ENCODE measurements at regions not wholly inside any gene's neighbourhood (a gene's known extent, or its start where the extent isn't known, plus 50 kb on each side); places are given as distances from the start of the nearest gene placed in this dataset.
"Not testable (repeated sequence)": the region's sequence is repeated elsewhere in the genome, so short reads cannot be mapped to it uniquely, and the experiment has no call there.

DNA sequence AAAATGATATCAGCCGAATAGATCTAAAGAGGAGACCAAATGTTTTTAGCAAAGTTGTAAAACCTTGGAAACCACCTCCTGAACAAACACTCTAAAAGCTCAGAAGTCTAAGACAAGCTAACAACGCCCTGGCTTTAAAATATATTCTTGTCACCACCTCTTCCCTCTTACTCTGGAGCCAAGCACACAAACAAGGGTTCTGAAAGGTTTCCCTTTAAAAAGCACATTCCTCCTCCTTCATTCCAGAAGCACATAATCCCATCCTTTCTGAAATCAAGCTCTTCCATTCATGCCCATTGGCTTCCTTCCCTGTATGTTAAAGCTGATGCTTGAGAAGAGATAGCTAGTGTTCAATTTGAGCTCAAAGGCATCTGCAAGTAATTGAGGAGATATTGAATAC lies 382.0 kb downstream of the LNPK start:
- ChIA-PET CTCF (no interaction called here), POLR2A (no interaction called here)
- Mint-ChIP-seq H3K27ac (no peak overlapping the region), H3K4me3 (no peak overlapping the region), H3K27me3 (ENCODE audit: low read depth) (no peaks in the 10 kb centered on the region), H3K4me1 (ENCODE audit: low read depth) (no peaks in the 10 kb centered on the region), H3K9me3 (ENCODE audit: insufficient read depth) (no peaks in the 10 kb centered on the region), H3K36me3 (ENCODE audit: low read depth) (no peaks in the 10 kb centered on the region)
- DNase-seq: no peak
- ATAC-seq: no peak

DNA sequence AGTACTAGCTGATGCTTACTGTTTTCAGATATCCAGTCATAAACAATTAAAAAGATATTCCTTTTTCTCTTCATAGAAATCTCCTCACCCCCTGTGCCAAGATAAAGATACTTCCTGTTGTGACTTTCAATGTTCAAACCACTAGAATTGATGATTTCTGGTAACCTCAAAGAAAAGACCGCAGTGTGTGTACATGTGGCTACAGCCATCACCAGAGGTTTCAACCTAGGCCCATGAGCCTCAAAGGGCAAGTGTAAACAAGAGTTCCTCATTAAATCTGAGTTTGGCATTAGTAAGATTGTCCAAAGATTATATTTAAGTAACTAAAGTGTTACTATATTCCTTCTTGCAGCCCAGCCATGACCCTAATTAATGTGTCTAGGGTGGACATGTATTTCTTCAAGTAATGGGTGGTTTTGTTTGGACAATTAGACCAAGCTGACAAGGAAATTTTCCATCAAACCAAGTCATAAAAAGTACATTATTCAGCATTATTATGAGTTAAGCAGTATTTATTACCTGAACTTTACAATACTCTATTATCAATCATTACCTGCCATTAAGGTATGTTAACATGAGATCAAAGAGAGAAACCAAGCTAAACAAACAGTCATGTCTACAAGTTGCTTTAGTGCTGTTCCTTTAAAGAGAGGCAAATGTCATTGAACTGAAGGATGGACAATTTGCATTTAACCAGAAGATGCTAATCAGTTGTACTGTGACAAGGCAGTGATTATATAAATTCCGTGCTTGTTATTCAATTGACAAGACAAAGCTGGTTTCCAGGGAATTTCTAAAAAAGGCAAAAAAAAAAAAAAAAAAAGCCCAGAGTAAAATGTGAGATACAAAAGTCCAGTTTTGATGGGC lies 382.7 kb downstream of the LNPK start:
- H3K9me3 Mint-ChIP-seq (ENCODE audit: insufficient read depth): no peaks in the 10 kb centered on the region
- no peak for ATAC-seq
- ChIA-PET CTCF (no interaction called here), POLR2A (no interaction called here)
- DNase-seq: no peak
- no peak overlapping the region for H3K4me3 Mint-ChIP-seq
- no peaks in the 10 kb centered on the region for H3K36me3 Mint-ChIP-seq (ENCODE audit: low read depth)
- H3K27ac Mint-ChIP-seq: no peak overlapping the region
- no peaks in the 10 kb centered on the region for H3K4me1 Mint-ChIP-seq (ENCODE audit: low read depth)
- H3K27me3 Mint-ChIP-seq (ENCODE audit: low read depth): no peaks in the 10 kb centered on the region

DNA sequence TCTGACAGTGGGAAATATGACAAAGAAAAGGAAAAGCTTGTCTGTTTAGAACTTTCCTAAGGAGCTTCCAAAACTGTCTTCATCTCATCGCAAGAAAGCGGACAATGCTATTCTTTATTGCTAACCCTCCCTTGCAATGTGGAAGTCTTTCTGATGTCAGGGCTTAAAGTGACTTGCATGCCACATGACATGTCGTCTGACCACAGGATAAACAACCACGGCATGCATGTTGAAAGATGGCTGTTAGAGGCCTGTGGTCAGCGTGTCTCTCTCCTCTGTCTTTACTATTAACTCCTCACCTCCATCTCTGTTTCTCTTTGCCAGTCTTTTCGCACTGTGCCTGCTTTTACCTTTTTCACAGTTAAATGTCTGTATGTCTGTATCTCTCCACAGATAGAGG lies 389.8 kb downstream of the LNPK start:
- Mint-ChIP-seq H3K36me3 (ENCODE audit: low read depth) (no peaks in the 10 kb centered on the region), H3K27ac (no peak overlapping the region), H3K27me3 (ENCODE audit: low read depth) (no peaks in the 10 kb centered on the region), H3K4me1 (ENCODE audit: low read depth) (no peaks in the 10 kb centered on the region), H3K9me3 (ENCODE audit: insufficient read depth) (no peaks in the 10 kb centered on the region), H3K4me3 (no peak overlapping the region)
- ChIA-PET CTCF (no interaction called here), POLR2A (no interaction called here)
- DNase-seq (no peak), ATAC-seq (no peak)

DNA sequence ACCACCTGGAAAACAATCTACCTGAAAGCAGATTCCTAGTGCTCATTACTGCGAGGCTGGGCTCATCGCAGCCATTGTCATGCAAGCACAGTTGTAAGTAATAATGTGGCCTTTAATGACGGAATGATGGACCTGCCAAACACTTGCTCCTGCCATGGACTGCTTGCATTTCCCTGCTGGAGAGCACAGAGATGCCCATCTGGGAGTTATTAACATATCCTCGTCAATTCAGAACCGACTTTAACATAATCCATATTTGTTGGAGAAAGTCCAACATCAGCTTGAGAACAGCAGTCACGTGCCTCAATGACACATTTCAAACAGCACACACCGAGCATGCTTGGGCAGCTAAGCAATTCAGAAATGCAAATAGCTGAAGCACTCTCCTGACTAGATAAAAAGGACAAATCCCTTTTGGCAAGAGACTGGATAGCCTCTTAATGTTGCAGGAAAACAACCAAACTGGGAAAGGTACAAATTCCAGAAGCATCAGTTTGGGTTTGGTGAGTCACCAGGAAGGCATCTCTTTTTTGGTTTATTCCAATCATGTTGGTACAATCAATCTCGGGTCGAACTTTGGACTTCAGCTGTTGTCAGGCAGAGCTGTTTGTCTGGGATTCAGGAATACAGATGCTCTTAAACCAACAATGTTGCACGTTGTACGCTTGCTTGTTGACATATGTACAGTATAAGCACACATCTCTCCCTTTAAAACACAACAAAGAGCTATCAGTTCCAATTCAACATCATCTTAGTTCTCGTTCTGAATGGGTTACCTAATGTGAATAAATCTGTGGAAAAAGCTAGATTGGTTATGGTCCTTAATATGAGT lies 395.8 kb downstream of the LNPK start:
- Mint-ChIP-seq H3K36me3 (ENCODE audit: low read depth) (no peaks in the 10 kb centered on the region), H3K27ac (no peak overlapping the region), H3K4me1 (ENCODE audit: low read depth) (no peaks in the 10 kb centered on the region), H3K4me3 (no peak overlapping the region), H3K27me3 (ENCODE audit: low read depth) (no peaks in the 10 kb centered on the region), H3K9me3 (ENCODE audit: insufficient read depth) (no peaks in the 10 kb centered on the region)
- CTCF ChIA-PET: no interaction called here
- POLR2A ChIA-PET: no interaction called here
- ATAC-seq: no peak
- no peak for DNase-seq

DNA sequence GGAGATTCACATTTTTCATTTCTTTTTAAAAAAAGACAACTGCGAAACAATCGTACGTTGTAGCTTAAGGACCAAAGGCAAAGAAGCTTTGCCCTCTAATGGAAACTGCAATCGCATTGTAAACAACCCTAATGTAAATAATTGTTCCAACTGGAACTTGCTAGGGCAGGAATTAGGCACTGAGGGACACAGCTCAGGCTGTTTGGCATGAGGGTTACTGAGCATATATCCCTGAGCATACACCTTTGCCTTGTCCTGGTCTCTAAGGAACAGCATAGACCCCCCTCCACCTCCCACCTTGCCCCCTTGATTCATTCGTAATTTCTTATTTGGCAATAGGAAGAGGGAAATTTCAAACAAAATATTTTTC lies 396.4 kb downstream of the LNPK start:
- no peak overlapping the region for H3K27ac Mint-ChIP-seq
- CTCF ChIA-PET: no interaction called here
- no peaks in the 10 kb centered on the region for H3K36me3 Mint-ChIP-seq (ENCODE audit: low read depth)
- no peaks in the 10 kb centered on the region for H3K27me3 Mint-ChIP-seq (ENCODE audit: low read depth)
- H3K9me3 Mint-ChIP-seq (ENCODE audit: insufficient read depth): no peaks in the 10 kb centered on the region
- POLR2A ChIA-PET: no interaction called here
- DNase-seq: no peak
- no peak overlapping the region for H3K4me3 Mint-ChIP-seq
- H3K4me1 Mint-ChIP-seq (ENCODE audit: low read depth): no peaks in the 10 kb centered on the region
- ATAC-seq: no peak

DNA sequence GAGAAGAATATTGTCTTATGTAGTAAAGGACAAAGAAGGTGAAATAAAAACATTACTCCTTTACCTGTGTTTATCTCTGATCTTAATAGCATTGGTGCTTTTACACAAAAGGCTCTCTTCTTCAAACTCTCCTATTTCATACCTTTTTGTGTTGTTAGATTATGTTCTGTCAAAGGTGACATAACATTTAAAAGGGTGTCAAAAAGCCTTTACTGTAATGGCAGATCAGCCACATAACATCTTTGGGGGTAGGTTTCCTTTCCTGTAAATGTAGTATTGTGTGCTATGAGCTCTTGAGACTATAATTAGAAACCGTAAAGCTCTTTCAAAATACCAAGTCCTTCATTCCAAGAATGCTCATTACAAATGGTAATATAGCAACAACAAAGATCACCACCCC lies 400.1 kb downstream of the LNPK start:
- ChIA-PET CTCF (no interaction called here), POLR2A (no interaction called here)
- H3K4me3 Mint-ChIP-seq: no peak overlapping the region
- H3K36me3 Mint-ChIP-seq (ENCODE audit: low read depth): no peaks in the 10 kb centered on the region
- ATAC-seq (no peak), DNase-seq (no peak)
- H3K27me3 Mint-ChIP-seq (ENCODE audit: low read depth): no peaks in the 10 kb centered on the region
- H3K27ac Mint-ChIP-seq: no peak overlapping the region
- no peaks in the 10 kb centered on the region for H3K9me3 Mint-ChIP-seq (ENCODE audit: insufficient read depth)
- H3K4me1 Mint-ChIP-seq (ENCODE audit: low read depth): no peaks in the 10 kb centered on the region

DNA sequence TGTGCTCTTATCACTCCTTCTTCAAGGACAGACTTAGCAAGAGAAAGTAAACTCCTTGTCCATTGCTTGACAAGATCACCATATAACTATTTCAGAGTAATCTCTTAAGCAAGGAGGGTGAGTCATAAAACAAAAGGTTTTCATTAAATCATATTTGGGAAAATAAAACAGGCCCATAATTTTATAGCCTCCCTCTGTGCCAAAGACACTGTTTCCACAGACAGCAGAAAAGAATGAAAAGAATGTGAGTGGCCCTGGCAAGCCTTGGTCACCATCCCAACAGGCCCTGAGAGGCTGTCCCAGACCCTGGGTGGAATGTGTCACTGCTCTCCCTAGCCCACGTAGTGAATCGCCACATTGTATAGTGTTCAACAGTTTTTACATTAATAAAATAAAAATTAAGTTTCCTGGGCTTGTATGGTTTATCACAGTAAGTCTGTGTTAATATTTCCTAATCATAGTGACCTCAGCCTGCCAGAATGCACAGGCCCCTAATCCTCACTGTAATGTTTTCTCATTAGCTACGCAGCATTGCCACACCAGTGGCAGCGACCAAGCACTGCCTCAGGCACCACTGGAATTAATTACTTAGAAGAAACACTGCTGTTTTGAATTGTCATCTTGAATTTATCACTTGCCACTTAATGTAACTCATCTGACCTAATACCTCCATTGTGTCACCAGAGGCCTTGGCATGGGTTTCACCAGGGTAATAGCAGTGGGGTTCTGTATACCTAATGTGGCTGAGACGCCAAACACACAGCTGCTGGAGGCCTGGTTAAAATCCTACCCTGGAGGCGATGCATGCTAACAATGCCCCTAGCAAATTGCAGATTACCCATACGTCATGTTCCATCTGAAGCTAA lies 401.9 kb downstream of the LNPK start:
- Mint-ChIP-seq H3K4me3 (no peak overlapping the region), H3K27ac (no peak overlapping the region), H3K27me3 (ENCODE audit: low read depth) (no peaks in the 10 kb centered on the region), H3K36me3 (ENCODE audit: low read depth) (no peaks in the 10 kb centered on the region), H3K4me1 (ENCODE audit: low read depth) (no peaks in the 10 kb centered on the region), H3K9me3 (ENCODE audit: insufficient read depth) (no peaks in the 10 kb centered on the region)
- no peak for ATAC-seq
- no peak for DNase-seq
- ChIA-PET POLR2A (no interaction called here), CTCF (no interaction called here)

DNA sequence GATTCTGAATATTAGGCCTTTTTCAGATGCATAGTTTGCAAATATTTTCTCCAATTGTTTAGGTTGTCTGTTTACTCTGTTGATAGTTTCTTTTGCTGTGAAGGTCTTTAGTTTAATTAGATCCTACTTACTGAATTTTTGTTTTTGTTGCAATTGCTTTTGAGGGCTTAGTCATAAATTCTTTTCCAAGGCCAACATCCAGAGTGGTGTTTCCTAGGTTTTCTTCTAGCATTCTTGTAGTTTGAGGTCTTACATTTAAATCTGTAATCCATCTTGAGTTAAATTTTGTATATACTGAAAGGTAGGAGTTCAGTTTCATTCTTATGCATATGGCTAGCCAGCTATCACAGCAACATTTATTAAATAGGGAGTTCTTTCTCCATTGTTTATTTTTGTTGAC lies 404.8 kb downstream of the LNPK start:
- POLR2A ChIA-PET: no interaction called here
- ATAC-seq: no peak

DNA sequence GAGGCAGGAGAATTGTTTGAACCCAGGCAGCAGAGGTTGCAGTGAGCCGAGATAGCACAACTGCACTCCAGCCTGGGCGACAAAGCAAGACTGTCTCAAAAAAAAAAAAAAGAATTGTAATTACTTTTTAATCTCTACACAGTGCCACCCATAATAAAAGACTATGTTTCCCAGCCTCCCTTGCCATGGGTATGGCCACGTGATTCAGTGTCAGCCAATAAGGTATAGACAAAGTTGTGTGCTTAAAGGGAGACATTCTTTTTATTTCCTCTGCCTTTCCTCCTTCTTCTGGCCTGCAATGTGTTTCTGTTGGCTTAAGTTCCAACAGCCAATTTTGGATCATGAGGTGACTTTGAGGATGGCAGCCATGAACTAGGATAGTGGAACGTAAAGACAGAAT lies 406.9 kb downstream of the LNPK start:
- no peaks in the 10 kb centered on the region for H3K9me3 Mint-ChIP-seq (ENCODE audit: insufficient read depth)
- CTCF ChIA-PET: no interaction called here
- no peaks in the 10 kb centered on the region for H3K27me3 Mint-ChIP-seq (ENCODE audit: low read depth)
- ATAC-seq: no peak
- POLR2A ChIA-PET: no interaction called here
- no peaks in the 10 kb centered on the region for H3K36me3 Mint-ChIP-seq (ENCODE audit: low read depth)
- no peak overlapping the region for H3K27ac Mint-ChIP-seq
- H3K4me3 Mint-ChIP-seq: no peak overlapping the region
- no peaks in the 10 kb centered on the region for H3K4me1 Mint-ChIP-seq (ENCODE audit: low read depth)
- DNase-seq: no peak

More for the DNA sequence above, 404.8 kb downstream of the LNPK start:
- Mint-ChIP-seq H3K36me3 (ENCODE audit: low read depth) (no peaks in the 10 kb centered on the region), H3K9me3 (ENCODE audit: insufficient read depth) (no peaks in the 10 kb centered on the region), H3K27me3 (ENCODE audit: low read depth) (no peaks in the 10 kb centered on the region), H3K4me3 (no peak overlapping the region), H3K27ac (no peak overlapping the region), H3K4me1 (ENCODE audit: low read depth) (no peaks in the 10 kb centered on the region)
- no peak for DNase-seq
- CTCF ChIA-PET: no interaction called here

DNA sequence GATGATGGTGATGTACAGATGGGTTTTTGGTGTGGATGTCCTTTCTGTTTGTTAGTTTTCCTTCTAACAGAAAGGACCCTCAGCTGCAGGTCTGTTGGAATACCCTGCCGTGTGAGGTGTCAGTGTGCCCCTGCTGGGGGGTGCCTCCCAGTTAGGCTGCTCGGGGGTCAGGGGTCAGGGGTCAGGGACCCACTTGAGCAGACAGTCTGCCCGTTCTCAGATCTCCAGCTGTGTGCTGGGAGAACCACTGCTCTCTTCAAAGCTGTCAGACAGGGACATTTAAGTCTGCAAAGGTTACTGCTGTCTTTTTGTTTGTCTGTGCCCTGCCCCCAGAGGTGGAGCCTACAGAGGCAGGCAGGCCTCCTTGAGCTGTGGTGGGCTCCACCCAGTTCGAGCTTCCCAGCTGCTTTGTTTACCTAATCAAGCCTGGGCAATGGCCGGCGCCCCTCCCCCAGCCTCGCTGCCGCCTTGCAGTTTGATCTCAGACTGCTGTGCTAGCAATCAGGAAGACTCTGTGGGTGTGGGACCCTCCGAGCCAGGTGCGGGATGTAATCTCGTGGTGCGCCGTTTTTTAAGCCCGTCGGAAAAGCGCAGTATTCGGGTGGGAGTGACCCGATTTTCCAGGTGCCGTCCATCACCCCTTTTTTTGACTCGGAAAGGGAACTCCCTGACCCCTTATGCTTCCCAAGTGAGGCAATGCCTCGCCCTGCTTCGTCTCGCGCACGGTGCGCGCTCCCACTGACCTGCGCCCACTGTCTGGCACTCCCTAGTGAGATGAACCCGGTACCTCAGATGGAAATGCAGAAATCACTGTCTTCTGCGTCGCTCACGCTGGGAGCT lies 408.2 kb downstream of the LNPK start:
- H3K4me3 Mint-ChIP-seq; H3K27ac Mint-ChIP-seq; ATAC-seq; DNase-seq; H3K36me3 Mint-ChIP-seq (ENCODE audit: low read depth); H3K4me1 Mint-ChIP-seq (ENCODE audit: low read depth); H3K9me3 Mint-ChIP-seq (ENCODE audit: insufficient read depth); H3K27me3 Mint-ChIP-seq (ENCODE audit: low read depth); POLR2A ChIA-PET; CTCF ChIA-PET: not testable (repeated sequence)

DNA sequence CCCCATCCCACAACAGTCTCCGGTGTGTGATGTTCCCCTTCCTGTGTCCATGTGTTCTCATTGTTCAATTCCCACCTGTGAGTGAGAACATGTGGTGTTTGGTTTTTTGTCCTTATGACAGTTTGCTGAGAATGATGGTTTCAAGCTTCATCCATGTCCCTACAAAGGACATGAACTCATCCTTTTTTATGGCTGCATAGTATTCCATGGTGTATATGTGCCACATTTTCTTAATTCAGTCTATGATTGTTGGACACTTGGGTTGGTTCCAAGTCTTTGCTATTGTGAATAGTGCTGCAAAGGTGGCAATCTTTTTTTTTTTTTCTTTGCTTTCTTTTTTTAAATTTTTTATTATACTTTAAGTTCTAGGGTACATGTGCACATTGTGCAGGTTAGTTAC lies 406.7 kb upstream of the ATP5MC3 start:
- H3K4me3 Mint-ChIP-seq; POLR2A ChIA-PET; H3K36me3 Mint-ChIP-seq (ENCODE audit: low read depth); CTCF ChIA-PET; H3K9me3 Mint-ChIP-seq (ENCODE audit: insufficient read depth); H3K4me1 Mint-ChIP-seq (ENCODE audit: low read depth); DNase-seq; H3K27me3 Mint-ChIP-seq (ENCODE audit: low read depth); H3K27ac Mint-ChIP-seq; ATAC-seq: not testable (repeated sequence)

Data from activated CD8-positive, alpha-beta T cell treated with anti-CD3 and anti-CD28 coated beads, Interleukin-2, amount 10 ng/mL, durations not matched to agents 7 days and 5 days (primary cell).